ENCODE measurements at regions not wholly inside any gene's neighbourhood (a gene's known extent, or its start where the extent isn't known, plus 50 kb on each side); places are given as distances from the start of the nearest gene placed in this dataset.
"Not testable (repeated sequence)": the region's sequence is repeated elsewhere in the genome, so short reads cannot be mapped to it uniquely, and the experiment has no call there.

GRCh38 chr2:217349251-217349650 is 489.4 kb upstream of the TNP1 start:
- DNase-seq (ENCODE audit: extremely low spot score), result no peak
- ChIA-PET POLR2A (no interaction called here), CTCF (no interaction called here)
- TF ChIP-seq FOXA1 (IDR thresholded peaks at IDR 0.05) (no peak), ARNT (IDR thresholded peaks at IDR 0.05) (no peak), TARDBP (IDR thresholded peaks at IDR 0.05) (no peak), L3MBTL2 (conservative IDR thresholded peaks at IDR 0.05) (no peak), ELF4 (IDR thresholded peaks at IDR 0.05) (no peak), HDGF (IDR thresholded peaks at IDR 0.05; ENCODE audit: borderline replicate concordance) (no peak), SUZ12 (IDR thresholded peaks at IDR 0.05) (no peak), FOXK2 (IDR thresholded peaks at IDR 0.05) (no peak), BHLHE40 (IDR thresholded peaks at IDR 0.05; ENCODE audit: borderline replicate concordance) (no peak), ZNF384 (IDR thresholded peaks at IDR 0.05) (no peak)
- TF ChIP-seq, protein P1, sequence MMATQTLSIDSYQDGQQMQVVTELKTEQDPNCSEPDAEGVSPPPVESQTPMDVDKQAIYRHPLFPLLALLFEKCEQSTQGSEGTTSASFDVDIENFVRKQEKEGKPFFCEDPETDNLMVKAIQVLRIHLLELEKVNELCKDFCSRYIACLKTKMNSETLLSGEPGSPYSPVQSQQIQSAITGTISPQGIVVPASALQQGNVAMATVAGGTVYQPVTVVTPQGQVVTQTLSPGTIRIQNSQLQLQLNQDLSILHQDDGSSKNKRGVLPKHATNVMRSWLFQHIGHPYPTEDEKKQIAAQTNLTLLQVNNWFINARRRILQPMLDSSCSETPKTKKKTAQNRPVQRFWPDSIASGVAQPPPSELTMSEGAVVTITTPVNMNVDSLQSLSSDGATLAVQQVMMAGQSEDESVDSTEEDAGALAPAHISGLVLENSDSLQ (IDR thresholded peaks at IDR 0.05), result no peak

DNA sequence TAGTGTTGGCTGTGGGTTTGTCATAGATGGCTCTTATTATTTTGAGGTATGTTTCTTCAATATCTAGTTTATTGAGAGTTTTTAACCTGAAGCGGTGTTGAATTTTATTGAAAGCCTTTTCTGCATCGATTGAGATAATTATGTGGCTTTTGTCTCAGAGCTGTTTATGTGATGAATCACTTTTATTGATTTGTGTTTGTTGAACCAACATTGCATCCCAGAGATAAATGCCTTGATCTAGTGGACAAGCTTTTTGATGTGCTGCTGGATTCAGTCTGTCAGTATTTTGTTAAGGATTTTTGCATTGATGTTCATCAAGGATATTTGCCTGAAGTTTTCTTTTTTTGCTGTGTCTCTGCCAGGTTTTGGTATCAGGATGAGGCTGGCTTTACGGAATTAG is 487.8 kb upstream of the TNP1 start:
- CTCF ChIA-PET; DNase-seq (ENCODE audit: extremely low spot score); POLR2A ChIA-PET: not testable (repeated sequence)

DNA sequence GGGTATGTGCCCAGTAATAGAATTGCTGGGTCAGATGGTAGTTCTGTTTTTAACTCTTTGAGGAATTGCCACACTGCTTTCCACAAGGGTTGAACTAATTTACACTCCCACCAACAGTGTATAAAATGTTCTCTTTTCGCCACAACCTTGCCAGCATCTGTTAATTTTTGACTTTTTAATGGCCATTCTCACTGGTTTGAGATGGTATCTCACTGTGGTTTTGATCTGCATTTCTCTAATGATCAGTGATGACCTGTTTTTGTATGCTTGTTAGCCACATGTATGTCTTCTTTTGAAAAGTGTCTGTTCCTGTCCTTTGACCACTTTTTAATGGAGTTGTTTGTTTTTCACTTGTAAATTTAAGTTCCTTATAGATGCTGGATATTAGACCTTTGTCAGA is 486.2 kb upstream of the TNP1 start:
- CTCF ChIA-PET; DNase-seq (ENCODE audit: extremely low spot score); POLR2A ChIA-PET: not testable (repeated sequence)

DNA sequence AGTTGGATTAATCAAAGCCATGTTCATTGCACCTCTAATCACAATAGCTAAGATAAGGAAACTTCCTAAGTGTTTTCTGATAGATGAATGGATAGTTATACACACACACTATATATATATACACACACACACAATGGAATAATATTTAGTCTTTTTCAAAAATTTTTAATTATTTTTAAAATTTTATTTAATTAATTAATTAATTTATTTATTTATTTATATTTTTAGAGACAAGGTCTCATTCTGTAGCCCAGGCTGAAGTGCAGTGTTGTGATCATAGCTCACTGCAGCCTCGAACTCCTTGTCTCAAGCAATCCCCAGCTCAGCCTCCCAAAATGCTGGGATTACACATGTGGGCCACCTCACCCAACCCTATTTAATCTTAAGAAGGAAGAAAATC is 481.0 kb upstream of the TNP1 start:
- TF ChIP-seq TARDBP (IDR thresholded peaks at IDR 0.05) (no peak), NFRKB (IDR thresholded peaks at IDR 0.05) (no peak), HDGF (IDR thresholded peaks at IDR 0.05; ENCODE audit: borderline replicate concordance) (no peak), FOXK2 (IDR thresholded peaks at IDR 0.05) (no peak), L3MBTL2 (conservative IDR thresholded peaks at IDR 0.05) (no peak), FOXA1 (IDR thresholded peaks at IDR 0.05) (no peak), SP1 (IDR thresholded peaks at IDR 0.05) (no peak), ZNF384 (IDR thresholded peaks at IDR 0.05) (no peak), SUZ12 (IDR thresholded peaks at IDR 0.05) (no peak), FOXM1 (IDR thresholded peaks at IDR 0.05; ENCODE audit: borderline replicate concordance) (no peak), CTBP1 (IDR thresholded peaks at IDR 0.05; ENCODE audit: borderline replicate concordance) (no peak), ARNT (IDR thresholded peaks at IDR 0.05) (no peak), BHLHE40 (IDR thresholded peaks at IDR 0.05; ENCODE audit: borderline replicate concordance) (no peak), ELF4 (IDR thresholded peaks at IDR 0.05) (no peak), LEF1 (IDR thresholded peaks at IDR 0.05; ENCODE audit: borderline replicate concordance) (no peak)
- TF ChIP-seq, protein P1 (IDR thresholded peaks at IDR 0.05), result no peak
- DNase-seq (ENCODE audit: extremely low spot score), result no peak
- ChIA-PET CTCF (no interaction called here), POLR2A (no interaction called here)

DNA sequence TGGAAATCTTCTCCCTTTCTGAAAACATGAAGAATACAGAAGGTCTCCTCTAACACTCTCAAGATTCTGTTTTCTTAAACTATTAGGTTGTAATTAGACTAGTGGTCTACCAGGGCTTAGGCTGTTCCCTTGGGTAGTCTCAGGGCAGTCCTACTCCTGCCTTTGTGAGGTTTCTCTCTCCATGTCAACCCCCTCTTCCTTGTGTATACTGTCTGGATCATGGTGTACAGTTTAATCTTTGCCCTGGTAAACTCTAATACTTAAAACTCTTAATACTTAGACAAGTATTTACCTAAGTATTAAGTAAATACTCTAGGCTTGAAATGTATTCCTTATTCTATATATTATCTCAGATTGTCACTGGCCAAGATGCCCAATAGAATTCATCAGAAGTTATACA is 480.3 kb upstream of the TNP1 start:
- no peak for DNase-seq (ENCODE audit: extremely low spot score)
- ChIA-PET CTCF (no interaction called here), POLR2A (no interaction called here)
- TF ChIP-seq L3MBTL2 (conservative IDR thresholded peaks at IDR 0.05) (no peak), ELF4 (IDR thresholded peaks at IDR 0.05) (no peak), ZNF384 (IDR thresholded peaks at IDR 0.05) (no peak), FOXK2 (IDR thresholded peaks at IDR 0.05) (no peak), FOXM1 (IDR thresholded peaks at IDR 0.05; ENCODE audit: borderline replicate concordance) (no peak), SUZ12 (IDR thresholded peaks at IDR 0.05) (no peak), BHLHE40 (IDR thresholded peaks at IDR 0.05; ENCODE audit: borderline replicate concordance) (no peak), HDGF (IDR thresholded peaks at IDR 0.05; ENCODE audit: borderline replicate concordance) (no peak), SP1 (IDR thresholded peaks at IDR 0.05) (no peak), TARDBP (IDR thresholded peaks at IDR 0.05) (no peak), LEF1 (IDR thresholded peaks at IDR 0.05; ENCODE audit: borderline replicate concordance) (no peak)

GRCh38 chr2:217339753-217340152 is 479.9 kb upstream of the TNP1 start:
- ChIA-PET CTCF (no interaction called here), POLR2A (no interaction called here)
- TF ChIP-seq ARNT (IDR thresholded peaks at IDR 0.05), result no peak
- TF ChIP-seq, protein P1 (IDR thresholded peaks at IDR 0.05), result no peak
- no peak for TF ChIP-seq FOXK2 (IDR thresholded peaks at IDR 0.05)
- TF ChIP-seq TARDBP (IDR thresholded peaks at IDR 0.05), result no peak
- no peak for TF ChIP-seq SP1 (IDR thresholded peaks at IDR 0.05)
- TF ChIP-seq ZNF384 (IDR thresholded peaks at IDR 0.05), result no peak
- no peak for TF ChIP-seq SUZ12 (IDR thresholded peaks at IDR 0.05)
- TF ChIP-seq BHLHE40 (IDR thresholded peaks at IDR 0.05; ENCODE audit: borderline replicate concordance), result no peak
- TF ChIP-seq CTBP1 (IDR thresholded peaks at IDR 0.05; ENCODE audit: borderline replicate concordance), result no peak
- no peak for DNase-seq (ENCODE audit: extremely low spot score)

GRCh38 chr2:217338306-217338916 is 478.5 kb upstream of the TNP1 start:
- no peak for DNase-seq (ENCODE audit: extremely low spot score)
- CTCF ChIA-PET, result interaction anchor here (0.6 to 0.7 kb wide), 2 partner anchors 20 to 369 kb away, joined by 3 read pairs; no protein-coding TSS in a partner anchor
- TF ChIP-seq SP1 (IDR thresholded peaks at IDR 0.05) (no peak), CTBP1 (IDR thresholded peaks at IDR 0.05; ENCODE audit: borderline replicate concordance) (no peak), FOXA1 (IDR thresholded peaks at IDR 0.05) (no peak), ELF4 (IDR thresholded peaks at IDR 0.05) (no peak), L3MBTL2 (conservative IDR thresholded peaks at IDR 0.05) (no peak), FOXM1 (IDR thresholded peaks at IDR 0.05; ENCODE audit: borderline replicate concordance) (no peak), ARNT (IDR thresholded peaks at IDR 0.05) (no peak), BHLHE40 (IDR thresholded peaks at IDR 0.05; ENCODE audit: borderline replicate concordance) (no peak), LEF1 (IDR thresholded peaks at IDR 0.05; ENCODE audit: borderline replicate concordance) (no peak), NFRKB (IDR thresholded peaks at IDR 0.05) (no peak), ZNF384 (IDR thresholded peaks at IDR 0.05) (no peak), TARDBP (IDR thresholded peaks at IDR 0.05) (no peak), FOXK2 (IDR thresholded peaks at IDR 0.05) (no peak)
- TF ChIP-seq, protein P1 (IDR thresholded peaks at IDR 0.05), result no peak
- POLR2A ChIA-PET, result no interaction called here

All from HEK293T (cell line).